ENCODE measurements at regions not wholly inside any gene's neighbourhood (a gene's known extent, or its start where the extent isn't known, plus 50 kb on each side); places are given as distances from the start of the nearest gene placed in this dataset.

- DNase-seq, result no peak
Observed at GRCh38 chr15:62446984-62447383, 281.9 kb upstream of the C2CD4B start.

- no peak for DNase-seq
Observed at GRCh38 chr15:62447742-62448141, 282.7 kb upstream of the C2CD4B start.

GRCh38 chr15:62449638-62450037 is 284.6 kb upstream of the C2CD4B start:
- no peak for DNase-seq

GRCh38 chr15:62450061-62450460 is 285.0 kb upstream of the C2CD4B start:
- DNase-seq, result no peak

GRCh38 chr15:62452026-62452425 is 286.9 kb upstream of the C2CD4B start:
- DNase-seq, result no peak

GRCh38 chr15:62452667-62453066 is 287.6 kb upstream of the C2CD4B start:
- DNase-seq, result no peak

- no peak for DNase-seq
Observed at GRCh38 chr15:62453375-62453774, 288.3 kb upstream of the C2CD4B start.

GRCh38 chr15:62453981-62454380 is 288.9 kb upstream of the C2CD4B start:
- no peak for DNase-seq

- no peak for DNase-seq
Observed at GRCh38 chr15:62454567-62455172, 289.6 kb upstream of the C2CD4B start.

- DNase-seq, result no peak
Observed at GRCh38 chr15:62455441-62455921, 290.4 kb upstream of the C2CD4B start.

GRCh38 chr15:62456011-62456920 is 291.2 kb upstream of the C2CD4B start:
- no peak for DNase-seq

- no peak for DNase-seq
Observed at GRCh38 chr15:62457100-62457499, 292.0 kb upstream of the C2CD4B start.

GRCh38 chr15:62459875-62460274 is 294.8 kb upstream of the C2CD4B start:
- no peak for DNase-seq

GRCh38 chr15:62462268-62462667 is 297.2 kb upstream of the C2CD4B start:
- no peak for DNase-seq

GRCh38 chr15:62462721-62463120 is 297.6 kb upstream of the C2CD4B start:
- no peak for DNase-seq

- DNase-seq, result no peak
Observed at GRCh38 chr15:62464705-62465104, 299.6 kb upstream of the C2CD4B start.

GRCh38 chr15:62465173-62465572 is 300.1 kb upstream of the C2CD4B start:
- no peak for DNase-seq

GRCh38 chr15:62469478-62469873 is 304.4 kb upstream of the C2CD4B start:
- no peak for DNase-seq

GRCh38 chr15:62469874-62470688 is 305.0 kb upstream of the C2CD4B start:
- no peak for DNase-seq

- DNase-seq, result no peak
Observed at GRCh38 chr15:62472616-62473299, 307.7 kb upstream of the C2CD4B start.

GRCh38 chr15:62474021-62474770 is 309.1 kb upstream of the C2CD4B start:
- DNase-seq, result no peak

GRCh38 chr15:62474771-62475124 is 309.7 kb upstream of the C2CD4B start:
- DNase-seq, result no peak

Measured in CD4-positive, alpha-beta T cell treated with Interleukin-6 for 4 hours (primary cell).